ENCODE measurements at regions not wholly inside any gene's neighbourhood (a gene's known extent, or its start where the extent isn't known, plus 50 kb on each side); places are given as distances from the start of the nearest gene placed in this dataset.

DNA sequence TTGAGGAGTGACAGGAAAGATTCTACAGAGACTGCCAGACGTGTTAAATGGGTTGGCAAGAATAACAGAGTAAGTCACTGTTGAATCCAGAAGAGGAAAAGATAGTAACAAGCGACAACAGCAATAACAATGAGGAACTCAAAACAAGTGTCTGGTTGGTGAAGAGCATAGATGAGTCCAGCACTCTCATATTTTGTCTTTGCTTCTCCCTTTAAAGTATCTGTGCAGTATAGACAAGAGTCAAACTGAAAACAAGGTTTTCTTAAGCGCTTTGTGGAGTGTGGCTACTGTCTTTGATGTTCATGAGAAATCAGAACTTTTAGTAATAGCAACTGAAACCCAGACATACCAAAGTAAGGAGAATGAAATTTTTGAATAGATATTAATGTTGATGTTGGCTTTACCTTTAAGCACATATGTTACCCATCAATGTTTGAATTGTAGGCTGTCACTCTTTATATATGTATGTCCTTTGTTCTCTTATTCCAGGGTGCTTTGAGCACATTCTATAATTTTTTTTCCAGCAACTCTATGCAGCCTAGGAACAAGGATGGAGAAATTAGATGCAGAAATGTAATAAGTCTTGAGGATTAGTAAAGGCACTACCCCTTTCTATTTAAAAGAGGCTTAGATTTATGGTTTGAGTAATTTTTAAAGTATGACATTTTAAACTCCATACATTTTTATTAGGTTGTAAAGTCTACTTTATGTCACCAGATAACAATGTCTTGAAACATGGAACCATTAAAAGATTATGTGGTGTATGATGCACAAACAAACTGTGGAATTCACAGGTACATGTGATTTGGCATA is 185.5 kb downstream of the NFKBIZ start:
- TF ChIP-seq, protein P1, sequence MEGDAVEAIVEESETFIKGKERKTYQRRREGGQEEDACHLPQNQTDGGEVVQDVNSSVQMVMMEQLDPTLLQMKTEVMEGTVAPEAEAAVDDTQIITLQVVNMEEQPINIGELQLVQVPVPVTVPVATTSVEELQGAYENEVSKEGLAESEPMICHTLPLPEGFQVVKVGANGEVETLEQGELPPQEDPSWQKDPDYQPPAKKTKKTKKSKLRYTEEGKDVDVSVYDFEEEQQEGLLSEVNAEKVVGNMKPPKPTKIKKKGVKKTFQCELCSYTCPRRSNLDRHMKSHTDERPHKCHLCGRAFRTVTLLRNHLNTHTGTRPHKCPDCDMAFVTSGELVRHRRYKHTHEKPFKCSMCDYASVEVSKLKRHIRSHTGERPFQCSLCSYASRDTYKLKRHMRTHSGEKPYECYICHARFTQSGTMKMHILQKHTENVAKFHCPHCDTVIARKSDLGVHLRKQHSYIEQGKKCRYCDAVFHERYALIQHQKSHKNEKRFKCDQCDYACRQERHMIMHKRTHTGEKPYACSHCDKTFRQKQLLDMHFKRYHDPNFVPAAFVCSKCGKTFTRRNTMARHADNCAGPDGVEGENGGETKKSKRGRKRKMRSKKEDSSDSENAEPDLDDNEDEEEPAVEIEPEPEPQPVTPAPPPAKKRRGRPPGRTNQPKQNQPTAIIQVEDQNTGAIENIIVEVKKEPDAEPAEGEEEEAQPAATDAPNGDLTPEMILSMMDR (IDR thresholded peaks at IDR 0.05), result no peak
- TF ChIP-seq POLR2A (IDR thresholded peaks at IDR 0.05) (no peak), EP300 (IDR thresholded peaks at IDR 0.05) (no peak), POLR2AphosphoS5 (IDR thresholded peaks at IDR 0.05) (no peak)
